GM12891 (cell line): ENCODE measurements at regions not wholly inside any gene's neighbourhood (a gene's known extent, or its start where the extent isn't known, plus 50 kb on each side); places are given as distances from the start of the nearest gene placed in this dataset.

Source experiments
- PAX5 ChIP-seq: IDR thresholded peaks from 2 replicates; pipeline ENCODE4 v1.6.1; 2011; ENCODE audit warnings: low read length, moderate library complexity, mild to moderate bottlenecking; ENCODE audit not compliant: insufficient read depth, severe bottlenecking
- POLR2A ChIP-seq: IDR thresholded peaks from 2 replicates; pipeline ENCODE4 v1.6.1; 2011; ENCODE audit warnings: low read depth, low read length, control low read depth
- POLR2AphosphoS5 ChIP-seq: IDR thresholded peaks from 2 replicates; pipeline ENCODE4 v1.6.1; 2011; ENCODE audit warnings: low read depth, low read length, control low read depth
- TAF1 ChIP-seq: IDR thresholded peaks from 2 replicates; pipeline ENCODE4 v1.6.1; 2011; ENCODE audit warnings: low read depth, low read length, control low read depth

GRCh38 chr21:39062196-39062595, 121.1 kb downstream of the PSMG1 start:
- TF ChIP-seq TAF1 = no peak
- TF ChIP-seq POLR2AphosphoS5 = no peak
- TF ChIP-seq PAX5 = no peak
- TF ChIP-seq POLR2A = no peak
